PC-9 (cell line): ENCODE measurements at regions not wholly inside any gene's neighbourhood (a gene's known extent, or its start where the extent isn't known, plus 50 kb on each side); places are given as distances from the start of the nearest gene placed in this dataset.

Experiments
- BruUV-seq: library from RNA; stranded (reverse); fragments of 400-500 nt; replicated peaks from 2 replicates; lab custom pipeline; 2021; lab: Mats Ljungman, UMichigan
- CTCF ChIA-PET: fragments of 300-600 bp; sonication (Branson Sonifier 250); formaldehyde crosslinking; loops from one replicate; lab custom pipeline; 2022; ENCODE audit warnings: antibody characterized with exemption; lab: Charles Lee
- POLR2A ChIA-PET: fragments of 300-600 bp; sonication (Branson Sonifier 250); formaldehyde crosslinking; loops from one replicate; lab custom pipeline; 2022; ENCODE audit warnings: antibody characterized with exemption; ENCODE audit not compliant: unreplicated experiment; lab: Charles Lee
- DNase-seq, 2 experiments: peaks; one replicate each; pipeline versions ENCODE4 v3.0.0 to v3.0.0-alpha.2; 2015 to 2022; ENCODE audit warnings: mixed read lengths in 1 of 2
- H2AFZ ChIP-seq: fragments of 200-600 bp; sonication (generic); 2 replicates; pipeline ENCODE4 v1.8.1; 2017; ENCODE audit warnings: antibody characterized with exemption
- H3F3A ChIP-seq: fragments of 200-600 bp; sonication (generic); 2 replicates; pipeline ENCODE4 v1.8.1; 2017; ENCODE audit warnings: antibody characterized with exemption, mild to moderate bottlenecking, low read depth; ENCODE audit not compliant: insufficient read depth
- H3K27ac ChIP-seq: fragments of 200-600 bp; sonication (generic); 2 replicates; pipeline ENCODE4 v1.6.1; 2016; ENCODE audit warnings: mixed run types
- H3K27me3 ChIP-seq: fragments of 200-600 bp; sonication (generic); 2 replicates; pipeline ENCODE4 v1.6.1; 2016; ENCODE audit warnings: low read depth, mixed run types; ENCODE audit not compliant: insufficient read depth
- H3K36me3 ChIP-seq: fragments of 200-600 bp; sonication (generic); 2 replicates; pipeline ENCODE4 v1.6.1; 2016; ENCODE audit warnings: low read depth, mixed run types
- H3K4me1 ChIP-seq: fragments of 200-600 bp; sonication (generic); replicated peaks from 2 replicates; pipeline ENCODE4 v1.6.1; 2016; ENCODE audit warnings: mixed run types; ENCODE audit not compliant: insufficient read depth
- H3K4me2 ChIP-seq: fragments of 200-600 bp; sonication (generic); 2 replicates; pipeline ENCODE4 v1.6.1; 2017; ENCODE audit warnings: mixed run types
- H3K4me3 ChIP-seq: fragments of 200-600 bp; sonication (generic); 2 replicates; pipeline ENCODE4 v1.6.1; 2016; ENCODE audit warnings: mixed run types
- H3K79me2 ChIP-seq: fragments of 200-600 bp; sonication (generic); 2 replicates; pipeline ENCODE4 v1.6.1; 2017; ENCODE audit warnings: low read depth, mixed run types
- H3K9me2 ChIP-seq: fragments of 200-600 bp; sonication (generic); 2 replicates; pipeline ENCODE4 v1.8.1; 2017; ENCODE audit warnings: mild to moderate bottlenecking; ENCODE audit not compliant: insufficient read depth
- H3K9me3 ChIP-seq: fragments of 200-600 bp; sonication (generic); 2 replicates; pipeline ENCODE4 v1.8.1; 2016; ENCODE audit warnings: low read depth; ENCODE audit not compliant: insufficient read depth
- H4K20me1 ChIP-seq: fragments of 200-600 bp; sonication (generic); 2 replicates; pipeline ENCODE4 v1.8.1; 2017; ENCODE audit not compliant: insufficient read depth
- EZH2 ChIP-seq: fragments of 200-600 bp; sonication (generic); IDR thresholded peaks from 2 replicates; pipeline ENCODE4 v1.8.0; 2017; ENCODE audit warnings: antibody characterized with exemption, low read depth
- intact Hi-C: fragments of 100-400 bp; cut with micrococcal nuclease; formaldehyde crosslinking; loops from one replicate; pipeline ENCODE4 v1.10.0; 2022; ENCODE audit not compliant: unreplicated experiment
- TF ChIP-seq, protein P1 (sequence below): fragments of 200-600 bp; sonication (generic); conservative IDR thresholded peaks from 2 replicates; pipeline ENCODE4 v1.6.1; 2017; ENCODE audit warnings: mixed run types, antibody characterized with exemption, mild to moderate bottlenecking, moderate library complexity

DNA sequence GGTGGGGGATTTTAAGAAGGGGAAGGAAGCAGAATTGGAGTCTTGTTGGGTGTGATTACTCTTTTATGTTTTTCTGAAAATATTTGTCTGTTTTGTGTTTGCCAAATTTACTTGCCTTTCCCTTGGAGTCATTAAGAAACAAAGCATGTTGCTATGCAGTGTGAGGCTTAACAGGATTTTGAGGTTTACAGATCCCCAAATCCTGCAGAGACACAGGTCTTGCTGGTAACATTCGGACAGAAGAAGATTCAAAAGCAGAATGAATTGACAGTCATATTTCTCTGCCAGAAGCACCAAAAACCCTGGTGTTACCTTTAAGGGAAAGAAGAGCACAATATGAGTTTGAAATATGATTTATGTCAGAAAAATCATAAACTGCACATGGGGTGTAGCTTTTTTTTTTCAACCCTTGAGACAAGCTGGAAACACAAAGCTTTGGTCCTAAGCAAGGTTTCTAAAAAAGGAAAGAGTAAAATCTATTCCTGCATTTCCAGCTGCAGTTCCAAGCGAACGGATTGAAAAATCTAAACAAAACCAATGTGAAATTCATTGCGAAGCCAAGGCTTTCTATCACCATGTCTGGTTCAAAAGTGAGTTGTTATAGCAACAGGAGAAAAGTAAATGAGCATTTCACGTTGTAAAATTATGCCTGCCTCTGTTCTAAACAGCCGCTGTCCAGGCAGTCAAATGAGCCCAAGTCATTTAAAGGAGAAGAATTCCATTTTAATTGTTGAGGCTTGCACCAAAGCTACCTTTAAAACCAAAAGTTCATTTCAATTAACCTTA, 358.9 kb upstream of the SASH1 start:
- Histone ChIP-seq H3K27ac (no peak overlapping the region), H4K20me1 (no peaks in the 10 kb centered on the region), H3K4me1 (no peaks in the 10 kb centered on the region), H3K4me3 (no peak overlapping the region), H3K4me2 (no peak overlapping the region), H3K79me2 (no peaks in the 10 kb centered on the region), H3K9me2 (no peaks in the 10 kb centered on the region), H3K9me3 (no peaks in the 10 kb centered on the region), H3F3A (no peaks in the 10 kb centered on the region), H3K27me3 (no peaks in the 10 kb centered on the region), H2AFZ (no peak overlapping the region), H3K36me3 (no peaks in the 10 kb centered on the region)
- ChIA-PET POLR2A (no interaction called here), CTCF (no interaction called here)
- DNase-seq, result no peak
- BruUV-seq, result no TSS peak
- intact Hi-C loops, result no loop called here
- TF ChIP-seq, protein P1, sequence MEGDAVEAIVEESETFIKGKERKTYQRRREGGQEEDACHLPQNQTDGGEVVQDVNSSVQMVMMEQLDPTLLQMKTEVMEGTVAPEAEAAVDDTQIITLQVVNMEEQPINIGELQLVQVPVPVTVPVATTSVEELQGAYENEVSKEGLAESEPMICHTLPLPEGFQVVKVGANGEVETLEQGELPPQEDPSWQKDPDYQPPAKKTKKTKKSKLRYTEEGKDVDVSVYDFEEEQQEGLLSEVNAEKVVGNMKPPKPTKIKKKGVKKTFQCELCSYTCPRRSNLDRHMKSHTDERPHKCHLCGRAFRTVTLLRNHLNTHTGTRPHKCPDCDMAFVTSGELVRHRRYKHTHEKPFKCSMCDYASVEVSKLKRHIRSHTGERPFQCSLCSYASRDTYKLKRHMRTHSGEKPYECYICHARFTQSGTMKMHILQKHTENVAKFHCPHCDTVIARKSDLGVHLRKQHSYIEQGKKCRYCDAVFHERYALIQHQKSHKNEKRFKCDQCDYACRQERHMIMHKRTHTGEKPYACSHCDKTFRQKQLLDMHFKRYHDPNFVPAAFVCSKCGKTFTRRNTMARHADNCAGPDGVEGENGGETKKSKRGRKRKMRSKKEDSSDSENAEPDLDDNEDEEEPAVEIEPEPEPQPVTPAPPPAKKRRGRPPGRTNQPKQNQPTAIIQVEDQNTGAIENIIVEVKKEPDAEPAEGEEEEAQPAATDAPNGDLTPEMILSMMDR, result no peak
- no peak for TF ChIP-seq EZH2

DNA sequence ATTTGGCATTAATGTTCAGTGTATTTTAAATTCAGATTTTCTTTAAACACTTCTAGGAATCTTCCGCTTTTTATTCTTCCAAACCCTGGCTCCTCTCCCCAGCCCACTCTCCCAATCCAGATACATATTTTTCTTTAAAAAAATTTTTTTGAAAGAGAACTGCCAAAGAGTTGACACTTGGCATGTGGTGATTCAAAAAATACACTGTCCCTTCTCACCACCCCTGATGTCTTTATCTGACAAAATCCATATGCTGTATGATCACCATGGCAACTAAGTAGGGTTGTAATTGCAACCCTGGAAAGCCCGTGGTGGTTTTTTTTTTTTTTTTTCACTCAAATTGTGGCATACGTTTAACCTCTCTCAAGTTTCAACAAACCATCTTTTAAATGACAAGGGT, 355.8 kb upstream of the SASH1 start:
- Histone ChIP-seq H4K20me1 (no peaks in the 10 kb centered on the region), H3K27me3 (no peaks in the 10 kb centered on the region), H3K4me2 (no peak overlapping the region), H3K9me2 (no peaks in the 10 kb centered on the region), H2AFZ (no peak overlapping the region), H3F3A (no peaks in the 10 kb centered on the region), H3K79me2 (no peaks in the 10 kb centered on the region), H3K4me3 (no peak overlapping the region), H3K36me3 (no peaks in the 10 kb centered on the region), H3K27ac (no peak overlapping the region), H3K9me3 (no peaks in the 10 kb centered on the region), H3K4me1 (no peaks in the 10 kb centered on the region)
- BruUV-seq, result no TSS peak
- CTCF ChIA-PET, result no interaction called here
- POLR2A ChIA-PET, result no interaction called here
- no peak for TF ChIP-seq EZH2
- TF ChIP-seq, protein P1, result no peak
- no peak for DNase-seq
- intact Hi-C loops, result no loop called here

DNA sequence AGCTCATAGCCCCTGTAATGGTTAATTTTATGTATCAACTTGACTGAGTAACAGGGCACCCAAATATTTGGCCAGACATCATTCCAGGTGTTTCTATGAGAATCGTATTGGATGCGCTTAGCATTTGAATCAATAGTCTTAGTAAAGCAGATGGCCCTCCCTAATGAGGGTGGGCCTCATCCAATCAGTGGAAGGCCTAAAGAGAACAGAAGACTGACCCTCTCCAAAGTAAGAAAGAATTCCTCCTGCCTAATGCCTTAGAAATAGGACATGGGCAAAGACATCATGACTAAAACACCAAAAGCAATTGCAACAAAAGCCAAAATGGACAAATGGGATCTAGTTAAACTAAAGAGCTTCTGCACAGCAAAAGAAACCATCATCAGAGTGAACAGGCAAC, 352.5 kb upstream of the SASH1 start:
- H3K4me3 ChIP-seq, result no peak overlapping the region
- no peaks in the 10 kb centered on the region for H3K27me3 ChIP-seq
- H3K36me3 ChIP-seq, result no peaks in the 10 kb centered on the region
- H3K79me2 ChIP-seq, result no peaks in the 10 kb centered on the region
- no peak for DNase-seq
- TF ChIP-seq, protein P1, result no peak
- TF ChIP-seq EZH2, result no peak
- H3K9me2 ChIP-seq, result no peaks in the 10 kb centered on the region
- ChIA-PET POLR2A (no interaction called here), CTCF (no interaction called here)
- no peak overlapping the region for H3K27ac ChIP-seq
- H2AFZ ChIP-seq, result no peak overlapping the region
- intact Hi-C loops, result no loop called here
- H3K4me2 ChIP-seq, result no peak overlapping the region
- no peaks in the 10 kb centered on the region for H3F3A ChIP-seq
- no peaks in the 10 kb centered on the region for H4K20me1 ChIP-seq
- BruUV-seq, result no TSS peak
- H3K9me3 ChIP-seq, result no peaks in the 10 kb centered on the region
- no peaks in the 10 kb centered on the region for H3K4me1 ChIP-seq
